GM19025 (cell line): ENCODE measurements at regions not wholly inside any gene's neighbourhood (a gene's known extent, or its start where the extent isn't known, plus 50 kb on each side); places are given as distances from the start of the nearest gene placed in this dataset.

Source experiments
- ATAC-seq: cut with Tn5 transposase; IDR thresholded peaks from one replicate; pipeline ENCODE4 v1.9.1; 2021; ENCODE audit warnings: mild to moderate bottlenecking, low read depth, moderate library complexity; ENCODE audit not compliant: unreplicated experiment

GRCh38 chr16:64425381-64425780 lies 696.5 kb downstream of the CDH11 start:
- ATAC-seq, result no peak

- no peak for ATAC-seq
Observed at GRCh38 chr16:64422259-64422658, 699.6 kb downstream of the CDH11 start.

- ATAC-seq, result no peak
Observed at GRCh38 chr16:64421515-64421914, 700.3 kb downstream of the CDH11 start.

GRCh38 chr16:64419832-64420231 lies 702.0 kb downstream of the CDH11 start:
- ATAC-seq, result no peak

- ATAC-seq, result no peak
Observed at GRCh38 chr16:64417711-64418227, 704.1 kb downstream of the CDH11 start.

- ATAC-seq, result no peak
Observed at GRCh38 chr16:64416216-64417005, 705.5 kb downstream of the CDH11 start.

GRCh38 chr16:64412578-64413280 lies 709.1 kb downstream of the CDH11 start:
- ATAC-seq, result no peak

GRCh38 chr16:64410306-64410705 lies 711.6 kb downstream of the CDH11 start:
- ATAC-seq, result no peak

GRCh38 chr16:64409783-64410210 lies 712.1 kb downstream of the CDH11 start:
- ATAC-seq, result no peak

- ATAC-seq, result no peak
Observed at GRCh38 chr16:64408699-64409098, 713.2 kb downstream of the CDH11 start.

GRCh38 chr16:64406770-64407181 lies 715.1 kb downstream of the CDH11 start:
- no peak for ATAC-seq

GRCh38 chr16:64403352-64403751 lies 718.5 kb downstream of the CDH11 start:
- ATAC-seq, result no peak

GRCh38 chr16:64398793-64399192 lies 723.1 kb downstream of the CDH11 start:
- no peak for ATAC-seq

GRCh38 chr16:64397945-64398508 lies 723.8 kb downstream of the CDH11 start:
- no peak for ATAC-seq

- ATAC-seq, result no peak
Observed at GRCh38 chr16:64397042-64397441, 724.8 kb downstream of the CDH11 start.

GRCh38 chr16:64394061-64394460 lies 727.8 kb downstream of the CDH11 start:
- no peak for ATAC-seq

GRCh38 chr16:64392456-64392855 lies 729.4 kb downstream of the CDH11 start:
- no peak for ATAC-seq

GRCh38 chr16:64391063-64391600 lies 730.7 kb downstream of the CDH11 start:
- no peak for ATAC-seq

- ATAC-seq, result no peak
Observed at GRCh38 chr16:64390102-64390501, 731.8 kb downstream of the CDH11 start.

GRCh38 chr16:64384636-64385035 lies 737.2 kb downstream of the CDH11 start:
- ATAC-seq, result no peak

GRCh38 chr16:64381979-64382378 lies 739.9 kb downstream of the CDH11 start:
- no peak for ATAC-seq
